ENCODE measurements at regions not wholly inside any gene's neighbourhood (a gene's known extent, or its start where the extent isn't known, plus 50 kb on each side); places are given as distances from the start of the nearest gene placed in this dataset.

DNA sequence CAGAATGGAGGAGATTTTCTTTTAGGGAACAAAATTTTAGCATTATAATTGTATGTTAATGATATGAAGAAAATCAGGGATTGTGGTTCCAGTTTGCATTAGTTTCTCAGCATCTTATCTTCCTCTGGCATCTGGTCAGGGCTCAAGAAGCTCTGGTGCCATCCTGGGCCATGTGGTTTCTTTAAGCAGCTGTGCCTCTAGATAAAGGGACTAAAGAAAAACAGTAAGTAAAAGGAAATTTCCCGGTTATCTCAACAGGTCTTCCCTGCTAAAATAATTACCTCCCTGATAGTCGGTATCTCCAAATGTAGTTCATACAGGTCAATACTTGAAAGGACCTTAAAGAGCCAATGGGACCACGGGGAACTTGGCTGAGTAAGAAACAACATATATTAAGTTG, 375.1 kb upstream of the RBMS3 start:
- H3K9me3 ChIP-seq (ENCODE audit: insufficient read depth, low read depth, low read length) = no peaks in the 10 kb centered on the region
- H3K36me3 ChIP-seq (ENCODE audit: insufficient read depth, low read depth, low read length) = no peaks in the 10 kb centered on the region
- no peak overlapping the region for H3K4me3 ChIP-seq (ENCODE audit: low read length)
- H3K9ac ChIP-seq (ENCODE audit: low read depth, low read length) = no peak overlapping the region
- no peaks in the 10 kb centered on the region for H3K4me1 ChIP-seq (ENCODE audit: insufficient read depth, low read length)
- H3K27ac ChIP-seq (ENCODE audit: low read length) = no peak overlapping the region
- H3K27me3 ChIP-seq (ENCODE audit: insufficient read depth, low read length) = no peaks in the 10 kb centered on the region

DNA sequence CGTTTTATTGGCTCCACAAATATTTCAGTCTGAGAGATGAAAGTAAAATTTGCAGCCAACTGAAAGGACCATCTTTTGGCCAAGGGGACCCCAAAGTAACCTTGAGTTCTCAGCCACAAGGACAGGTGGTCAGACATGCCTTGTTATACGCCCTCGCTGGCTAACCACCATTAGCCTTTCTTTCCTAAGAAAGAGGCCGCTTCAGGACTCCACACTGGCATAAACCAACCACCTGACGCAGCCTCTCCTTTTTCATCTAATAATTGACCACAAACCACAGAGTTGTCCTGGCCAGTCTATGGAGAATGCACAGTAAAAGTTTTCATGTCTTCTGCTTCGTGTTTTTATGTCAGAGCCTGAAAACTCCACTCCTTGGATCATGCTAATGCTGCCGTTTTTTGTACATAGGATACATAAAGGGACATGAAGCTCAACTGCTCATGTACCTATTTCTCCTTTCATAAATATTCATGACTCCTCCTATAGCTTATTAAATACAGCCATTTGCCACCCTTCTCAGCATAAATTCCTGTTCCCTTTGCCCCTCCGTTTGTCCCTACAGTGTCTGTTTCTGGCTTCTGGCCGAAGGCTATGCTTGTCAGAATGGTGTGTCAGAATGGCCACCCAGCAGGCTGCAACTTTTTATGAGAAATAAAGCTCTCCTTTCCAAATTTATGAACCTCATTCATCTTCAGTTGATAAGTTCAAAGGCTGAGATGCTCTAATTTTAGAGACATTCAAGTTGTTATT, 374.1 kb upstream of the RBMS3 start:
- Histone ChIP-seq H3K9me3 (ENCODE audit: insufficient read depth, low read depth, low read length) (no peaks in the 10 kb centered on the region), H3K36me3 (ENCODE audit: insufficient read depth, low read depth, low read length) (no peaks in the 10 kb centered on the region), H3K27ac (ENCODE audit: low read length) (no peak overlapping the region), H3K4me1 (ENCODE audit: insufficient read depth, low read length) (no peaks in the 10 kb centered on the region), H3K9ac (ENCODE audit: low read depth, low read length) (no peak overlapping the region), H3K4me3 (ENCODE audit: low read length) (no peak overlapping the region), H3K27me3 (ENCODE audit: insufficient read depth, low read length) (no peaks in the 10 kb centered on the region)

DNA sequence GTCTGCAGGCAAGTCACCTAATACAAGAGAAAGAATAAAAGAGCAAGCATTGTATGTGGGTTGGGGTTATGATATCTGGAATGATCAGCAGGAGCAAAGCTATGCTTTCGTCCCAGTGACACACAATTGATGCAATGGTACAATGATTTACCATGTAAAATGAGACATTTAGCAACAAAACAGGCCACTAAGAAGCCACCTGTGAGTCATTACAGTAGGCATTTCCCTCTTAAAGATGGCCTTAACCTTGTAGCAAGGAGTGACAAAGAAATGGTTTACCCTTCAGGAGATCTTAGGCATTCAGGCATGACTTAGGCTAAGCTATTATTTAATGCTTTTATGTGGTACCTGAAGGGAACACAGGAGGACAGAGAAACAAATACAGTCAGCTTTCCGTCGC, 373.3 kb upstream of the RBMS3 start:
- Histone ChIP-seq H3K9ac (ENCODE audit: low read depth, low read length) (no peak overlapping the region), H3K27ac (ENCODE audit: low read length) (no peak overlapping the region), H3K27me3 (ENCODE audit: insufficient read depth, low read length) (no peaks in the 10 kb centered on the region), H3K4me3 (ENCODE audit: low read length) (no peak overlapping the region), H3K4me1 (ENCODE audit: insufficient read depth, low read length) (no peaks in the 10 kb centered on the region), H3K9me3 (ENCODE audit: insufficient read depth, low read depth, low read length) (no peaks in the 10 kb centered on the region), H3K36me3 (ENCODE audit: insufficient read depth, low read depth, low read length) (no peaks in the 10 kb centered on the region)

DNA sequence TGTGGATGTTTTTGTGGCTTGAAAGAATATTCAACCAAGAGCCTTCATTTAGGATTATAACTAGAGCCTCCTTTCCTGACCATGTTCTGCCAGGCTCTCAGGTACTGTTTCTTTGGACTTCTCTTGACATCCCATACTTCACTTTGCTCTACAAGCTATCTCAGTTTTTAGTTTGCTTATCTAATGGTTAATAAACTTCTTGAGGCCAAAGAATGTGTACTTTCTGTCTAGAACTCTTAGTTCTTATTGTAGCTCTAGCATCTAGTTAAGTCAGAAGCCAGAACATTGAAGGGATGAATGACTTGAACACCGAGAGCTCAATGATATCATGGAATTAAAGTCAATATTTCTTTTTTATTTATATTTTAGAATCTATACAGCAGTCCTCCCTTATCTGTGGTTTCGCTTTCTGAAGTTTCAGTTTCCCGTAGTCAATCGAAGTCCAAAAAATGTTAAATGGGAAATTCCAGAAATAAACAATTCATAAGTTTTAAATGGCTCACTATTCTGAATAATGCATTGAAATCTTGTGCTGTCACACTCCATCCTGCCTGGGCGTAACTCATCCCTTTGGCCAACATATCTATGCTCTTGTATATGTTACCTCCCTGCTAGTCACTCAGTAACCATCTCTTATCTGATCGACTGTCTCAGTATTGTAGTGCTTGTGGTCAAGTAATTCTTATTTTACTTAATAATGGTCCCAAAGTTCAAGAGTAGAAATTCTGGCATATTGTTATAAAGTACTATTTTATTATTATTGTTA, 368.6 kb upstream of the RBMS3 start:
- Histone ChIP-seq H3K9ac (ENCODE audit: low read depth, low read length) (no peak overlapping the region), H3K4me3 (ENCODE audit: low read length) (no peak overlapping the region), H3K9me3 (ENCODE audit: insufficient read depth, low read depth, low read length) (no peaks in the 10 kb centered on the region), H3K4me1 (ENCODE audit: insufficient read depth, low read length) (peaks cover 4% of the 10 kb centered on the region; the same call in 1 of the 2 replicates), H3K27ac (ENCODE audit: low read length) (no peak overlapping the region), H3K36me3 (ENCODE audit: insufficient read depth, low read depth, low read length) (no peaks in the 10 kb centered on the region), H3K27me3 (ENCODE audit: insufficient read depth, low read length) (no peaks in the 10 kb centered on the region)

DNA sequence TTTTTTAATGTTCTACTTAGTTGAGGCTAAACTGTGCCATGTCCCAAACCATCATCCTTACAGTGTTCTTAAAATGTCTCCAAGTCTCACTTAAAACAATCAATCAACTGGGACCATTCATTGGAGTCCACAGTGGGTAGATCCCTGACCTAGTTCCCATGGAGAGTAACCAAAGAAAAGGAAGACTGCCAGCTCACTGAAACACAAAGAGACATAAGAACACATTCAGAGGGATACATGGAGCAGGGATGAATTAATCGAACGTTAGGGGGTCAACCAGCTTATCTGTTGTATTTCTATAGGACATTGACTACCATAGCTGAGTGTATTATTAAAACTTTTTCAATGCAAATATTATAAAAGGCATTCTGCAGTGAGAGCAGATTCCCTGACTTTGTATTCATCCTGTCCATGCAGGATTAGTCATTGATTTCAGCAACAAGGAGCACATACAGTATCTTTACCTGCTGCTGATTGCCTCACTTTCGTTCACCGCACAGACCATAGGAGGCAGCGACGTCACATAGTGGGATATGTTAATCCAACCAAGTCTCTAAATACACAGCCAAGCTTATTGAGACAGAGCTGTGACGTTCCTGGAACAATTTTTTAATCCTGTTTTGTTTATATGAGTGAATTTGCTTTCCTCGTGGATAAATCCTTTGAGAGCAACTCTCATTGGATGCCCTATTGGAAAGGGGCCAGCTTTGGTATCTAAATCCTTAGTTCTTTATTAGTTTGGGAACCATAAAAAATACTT, 364.9 kb upstream of the RBMS3 start:
- Histone ChIP-seq H3K27me3 (ENCODE audit: insufficient read depth, low read length) (no peaks in the 10 kb centered on the region), H3K36me3 (ENCODE audit: insufficient read depth, low read depth, low read length) (no peaks in the 10 kb centered on the region), H3K4me1 (ENCODE audit: insufficient read depth, low read length) (peaks cover 4% of the 10 kb centered on the region; the same call in 1 of the 2 replicates), H3K9ac (ENCODE audit: low read depth, low read length) (no peak overlapping the region), H3K9me3 (ENCODE audit: insufficient read depth, low read depth, low read length) (no peaks in the 10 kb centered on the region), H3K27ac (ENCODE audit: low read length) (no peak overlapping the region), H3K4me3 (ENCODE audit: low read length) (no peak overlapping the region)

DNA sequence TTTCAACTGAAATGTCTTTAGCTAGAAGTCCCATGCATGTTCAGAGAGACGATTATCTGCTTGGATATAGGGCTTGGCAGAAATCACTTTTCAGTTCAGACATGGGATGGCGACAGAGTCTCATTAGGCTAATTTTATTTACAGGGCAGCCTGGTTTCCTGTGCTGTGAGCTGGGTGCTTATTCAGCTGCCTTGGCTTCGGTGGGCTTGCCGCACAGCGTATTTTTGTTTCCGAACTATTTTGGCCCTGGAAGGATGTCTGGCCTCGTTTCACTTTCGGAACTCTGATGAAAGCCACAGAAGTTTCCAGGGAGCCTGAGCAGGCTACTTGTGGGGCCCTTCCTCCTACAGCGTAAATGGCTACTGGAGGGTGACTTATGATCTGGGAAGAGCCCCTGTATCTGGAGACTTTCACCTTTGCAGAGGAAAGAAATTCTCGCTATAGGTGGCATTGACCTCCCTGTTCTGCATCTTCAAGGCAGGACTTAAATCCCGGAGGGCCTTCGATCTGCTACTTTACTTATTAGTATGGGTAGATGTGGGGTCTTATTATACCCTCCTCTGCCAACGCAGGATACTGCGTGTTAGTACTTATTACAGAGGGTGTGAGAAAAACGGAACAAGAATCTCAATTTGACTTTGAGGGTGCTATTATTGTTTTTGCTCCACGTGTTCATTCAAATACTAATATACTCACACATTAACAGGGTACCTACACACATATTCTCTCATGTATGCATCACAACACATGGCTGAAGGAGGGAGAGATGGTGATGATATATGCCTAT, 364.0 kb upstream of the RBMS3 start:
- H3K9ac ChIP-seq (ENCODE audit: low read depth, low read length) = no peak overlapping the region

DNA sequence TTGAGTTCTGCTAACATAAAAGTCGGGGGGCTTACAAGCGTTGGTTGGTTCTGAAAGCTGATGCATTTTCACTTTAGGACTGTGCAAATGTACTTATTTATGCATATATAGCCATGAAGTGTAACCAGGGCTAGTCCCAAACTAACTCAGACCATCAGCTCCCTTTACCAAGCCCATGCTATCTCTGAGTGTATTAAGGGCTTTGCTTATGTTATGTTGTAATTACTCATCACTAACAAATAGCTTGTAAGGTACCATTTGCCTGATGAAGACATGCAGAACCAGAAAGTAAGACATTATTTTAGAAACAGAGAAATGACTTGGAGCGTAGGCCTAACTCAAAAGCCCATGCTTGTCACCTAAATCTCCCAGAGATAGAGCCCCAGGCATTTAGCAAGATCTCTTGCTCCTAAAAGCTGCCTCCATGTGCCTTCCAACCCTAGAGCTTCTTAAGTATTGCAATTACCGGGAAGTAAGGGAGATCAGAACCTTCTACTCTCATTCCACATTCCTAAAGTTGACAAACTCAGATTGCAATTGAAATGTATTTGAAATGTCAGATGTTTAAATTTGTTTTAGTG, 362.9 kb upstream of the RBMS3 start:
- H3K4me3 ChIP-seq (ENCODE audit: low read length) = no peak overlapping the region
- no peak overlapping the region for H3K27ac ChIP-seq (ENCODE audit: low read length)
- H3K9me3 ChIP-seq (ENCODE audit: insufficient read depth, low read depth, low read length) = no peaks in the 10 kb centered on the region
- H3K9ac ChIP-seq (ENCODE audit: low read depth, low read length) = no peak overlapping the region
- peaks cover 4% of the 10 kb centered on the region; the same call in 1 of the 2 replicates for H3K4me1 ChIP-seq (ENCODE audit: insufficient read depth, low read length)
- H3K27me3 ChIP-seq (ENCODE audit: insufficient read depth, low read length) = no peaks in the 10 kb centered on the region
- no peaks in the 10 kb centered on the region for H3K36me3 ChIP-seq (ENCODE audit: insufficient read depth, low read depth, low read length)

More for the DNA sequence above, 364.0 kb upstream of the RBMS3 start:
- no peaks in the 10 kb centered on the region for H3K9me3 ChIP-seq (ENCODE audit: insufficient read depth, low read depth, low read length)
- no peak overlapping the region for H3K4me3 ChIP-seq (ENCODE audit: low read length)
- H3K4me1 ChIP-seq (ENCODE audit: insufficient read depth, low read length) = peaks cover 4% of the 10 kb centered on the region; the same call in 1 of the 2 replicates
- H3K27me3 ChIP-seq (ENCODE audit: insufficient read depth, low read length) = no peaks in the 10 kb centered on the region
- H3K36me3 ChIP-seq (ENCODE audit: insufficient read depth, low read depth, low read length) = no peaks in the 10 kb centered on the region
- no peak overlapping the region for H3K27ac ChIP-seq (ENCODE audit: low read length)

DNA sequence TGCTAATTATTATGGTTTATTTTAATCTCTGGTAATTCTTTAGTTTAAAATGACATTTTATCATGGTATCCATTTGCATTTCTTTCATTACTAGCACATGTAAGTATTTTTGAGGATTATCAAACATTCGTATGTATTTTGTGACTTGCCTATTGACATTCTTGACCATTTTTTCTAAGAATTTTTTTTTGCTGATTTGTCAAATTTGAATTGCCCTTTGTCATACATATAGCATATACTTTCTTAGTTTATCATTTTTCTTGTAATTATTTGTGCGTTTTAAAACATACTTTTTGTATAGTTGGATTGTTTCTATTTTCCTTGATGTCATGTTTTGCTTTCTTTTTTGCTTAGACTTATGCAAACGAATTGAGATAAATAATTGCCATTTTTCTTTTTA, 358.5 kb upstream of the RBMS3 start:
- Histone ChIP-seq H3K36me3 (ENCODE audit: insufficient read depth, low read depth, low read length) (no peaks in the 10 kb centered on the region), H3K27ac (ENCODE audit: low read length) (no peak overlapping the region), H3K9me3 (ENCODE audit: insufficient read depth, low read depth, low read length) (no peaks in the 10 kb centered on the region), H3K27me3 (ENCODE audit: insufficient read depth, low read length) (no peaks in the 10 kb centered on the region), H3K9ac (ENCODE audit: low read depth, low read length) (no peak overlapping the region), H3K4me1 (ENCODE audit: insufficient read depth, low read length) (no peaks in the 10 kb centered on the region), H3K4me3 (ENCODE audit: low read length) (no peak overlapping the region)

DNA sequence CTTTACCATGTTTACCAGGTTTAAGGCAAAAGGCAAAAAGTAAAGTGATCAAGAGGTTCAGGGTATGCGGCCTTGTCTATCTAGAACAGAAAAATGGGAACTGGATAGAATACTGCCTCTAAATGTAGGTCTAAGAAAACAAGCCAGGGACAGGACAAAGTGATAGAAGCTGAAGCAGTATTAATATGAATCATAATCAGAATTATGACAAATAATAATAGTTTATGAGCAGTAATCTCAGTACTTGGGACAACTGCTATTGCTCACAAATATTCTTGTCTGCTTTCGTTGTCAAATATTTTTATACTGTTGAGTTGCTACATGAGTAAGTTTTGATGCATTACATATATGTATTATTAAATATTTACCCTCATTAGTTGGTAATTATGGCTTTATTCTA, 356.9 kb upstream of the RBMS3 start:
- no peaks in the 10 kb centered on the region for H3K27me3 ChIP-seq (ENCODE audit: insufficient read depth, low read length)
- H3K36me3 ChIP-seq (ENCODE audit: insufficient read depth, low read depth, low read length) = no peaks in the 10 kb centered on the region
- H3K4me1 ChIP-seq (ENCODE audit: insufficient read depth, low read length) = no peaks in the 10 kb centered on the region
- no peak overlapping the region for H3K4me3 ChIP-seq (ENCODE audit: low read length)
- no peak overlapping the region for H3K27ac ChIP-seq (ENCODE audit: low read length)
- no peaks in the 10 kb centered on the region for H3K9me3 ChIP-seq (ENCODE audit: insufficient read depth, low read depth, low read length)
- H3K9ac ChIP-seq (ENCODE audit: low read depth, low read length) = no peak overlapping the region

DNA sequence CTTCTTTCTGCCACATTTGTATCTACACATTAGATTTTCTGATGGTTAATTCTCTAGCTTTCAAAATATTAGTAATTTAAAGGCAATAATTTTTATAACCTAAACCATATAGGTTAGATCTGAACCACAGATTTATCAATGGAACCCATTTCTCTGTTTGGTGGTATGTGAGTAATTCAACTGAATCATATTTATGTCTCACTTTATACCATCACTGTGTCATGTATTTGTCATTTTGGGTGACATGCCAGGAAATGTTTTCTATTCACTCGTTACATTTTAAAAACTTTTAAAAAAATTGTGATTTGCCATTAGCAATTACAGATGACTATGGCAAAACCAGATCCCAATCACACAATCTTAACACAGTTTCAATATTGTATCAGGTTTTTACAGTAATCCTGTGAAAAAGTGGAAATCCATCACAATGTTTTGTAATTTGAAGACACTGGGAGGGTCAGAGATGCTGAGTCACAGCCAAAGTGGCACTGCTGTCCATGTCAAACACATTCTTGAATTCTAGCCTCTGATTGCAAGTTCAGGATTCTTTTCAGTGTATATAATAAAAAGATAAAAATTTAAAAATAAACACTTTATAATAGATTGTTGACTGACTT, 356.0 kb upstream of the RBMS3 start:
- Histone ChIP-seq H3K9me3 (ENCODE audit: insufficient read depth, low read depth, low read length) (no peaks in the 10 kb centered on the region), H3K36me3 (ENCODE audit: insufficient read depth, low read depth, low read length) (no peaks in the 10 kb centered on the region), H3K27ac (ENCODE audit: low read length) (no peak overlapping the region), H3K27me3 (ENCODE audit: insufficient read depth, low read length) (no peaks in the 10 kb centered on the region), H3K4me3 (ENCODE audit: low read length) (no peak overlapping the region), H3K9ac (ENCODE audit: low read depth, low read length) (no peak overlapping the region), H3K4me1 (ENCODE audit: insufficient read depth, low read length) (no peaks in the 10 kb centered on the region)
